ENCODE measurements at regions not wholly inside any gene's neighbourhood (a gene's known extent, or its start where the extent isn't known, plus 50 kb on each side); places are given as distances from the start of the nearest gene placed in this dataset.

GRCh38 chr7:106592282-106593027, 68.5 kb downstream of the CCDC71L start:
- Mint-ChIP-seq H3K4me1 (no peaks in the 10 kb centered on the region), H3K27ac (no peak overlapping the region), H3K4me3 (no peak overlapping the region), H3K27me3 (peaks cover 11% of the 10 kb centered on the region), H3K9me3 (ENCODE audit: insufficient read depth) (no peaks in the 10 kb centered on the region)
- Histone ChIP-seq H3K27me3 (replicated peaks in 1 of 4; ENCODE audit: control extremely low read depth in 1 of 4, control insufficient read depth in 3 of 4, insufficient read depth in 4 of 4, low read length in 3 of 4) (no peaks in the 10 kb centered on the region), H3K9me3 (ENCODE audit: control extremely low read depth in 1 of 3, control insufficient read depth in 2 of 3, insufficient read depth in 1 of 3, low read length in 2 of 3) (no peaks in the 10 kb centered on the region), H4K20me1 (ENCODE audit: control insufficient read depth, insufficient read depth, low read length, poor library complexity, severe bottlenecking) (no peaks in the 10 kb centered on the region), H3K79me2 (ENCODE audit: control insufficient read depth, insufficient read depth, low read length) (no peaks in the 10 kb centered on the region), H3K36me3 (replicated peaks in 1 of 2; ENCODE audit: control extremely low read depth in 1 of 2, control insufficient read depth in 1 of 2, extremely low read depth in 1 of 2, insufficient read depth in 2 of 2, low read length in 1 of 2) (no peaks in the 10 kb centered on the region), H2AFZ (ENCODE audit: insufficient read depth, low read depth, low read length, poor library complexity, severe bottlenecking) (no peak overlapping the region), H3K4me3 (ENCODE audit: control extremely low read depth in 1 of 5, extremely low read depth in 1 of 5, insufficient read depth in 1 of 5, low read depth in 2 of 5, low read length in 4 of 5) (no peak overlapping the region), H3K27ac (ENCODE audit: low read length in 2 of 2) (no peak overlapping the region), H3K4me1 (ENCODE audit: control insufficient read depth in 2 of 2, insufficient read depth in 2 of 2, low read length in 2 of 2) (no peaks in the 10 kb centered on the region), H3K9ac (ENCODE audit: low read length) (no peak overlapping the region), H3K4me2 (replicated peaks; ENCODE audit: low read depth, low read length, poor library complexity, severe bottlenecking) (no peak overlapping the region)
- 80% methylated on average over 1 of the region's 1 CpG for WGBS (ENCODE audit: insufficient coverage)
- ChIA-PET POLR2A (no interaction called here), CTCF (no interaction called here)
- no peak for DNase-seq
- no peak for TF ChIP-seq CTCF (IDR thresholded peaks at IDR 0.05)
- no peak for ATAC-seq (ENCODE audit: low read depth)
- intact Hi-C loops (cut with micrococcal nuclease) = no loop called here

- no peak overlapping the region for H3K9ac ChIP-seq (ENCODE audit: low read length)
- H2AFZ ChIP-seq (ENCODE audit: insufficient read depth, low read depth, low read length, poor library complexity, severe bottlenecking) = no peak overlapping the region
- H3K79me2 ChIP-seq (ENCODE audit: control insufficient read depth, insufficient read depth, low read length) = no peaks in the 10 kb centered on the region
- H3K27me3 ChIP-seq (replicated peaks in 1 of 4; ENCODE audit: control extremely low read depth in 1 of 4, control insufficient read depth in 3 of 4, insufficient read depth in 4 of 4, low read length in 3 of 4) = no peaks in the 10 kb centered on the region
- Mint-ChIP-seq H3K27me3 (peaks cover 11% of the 10 kb centered on the region), H3K4me3 (no peak overlapping the region), H3K4me1 (no peaks in the 10 kb centered on the region), H3K27ac (no peak overlapping the region), H3K9me3 (ENCODE audit: insufficient read depth) (no peaks in the 10 kb centered on the region)
- TF ChIP-seq CTCF (IDR thresholded peaks at IDR 0.05) = no peak
- no peak for TF ChIP-seq EZH2 (IDR thresholded peaks at IDR 0.05; ENCODE audit: borderline replicate concordance, insufficient read depth, low read depth, low read length, poor library complexity, severe bottlenecking)
- H3K4me1 ChIP-seq (ENCODE audit: control insufficient read depth in 2 of 2, insufficient read depth in 2 of 2, low read length in 2 of 2) = no peaks in the 10 kb centered on the region
- ChIA-PET CTCF (interaction anchor here (0.6 kb wide), 1 partner anchor 257 kb away, joined by 3 read pairs; no protein-coding TSS in a partner anchor), POLR2A (no interaction called here)
- no peak overlapping the region for H3K4me2 ChIP-seq (replicated peaks; ENCODE audit: low read depth, low read length, poor library complexity, severe bottlenecking)
- H3K4me3 ChIP-seq (ENCODE audit: control extremely low read depth in 1 of 5, extremely low read depth in 1 of 5, insufficient read depth in 1 of 5, low read depth in 2 of 5, low read length in 4 of 5) = no peak overlapping the region
- DNase-seq = no peak
- 98% methylated on average over 4 of the region's 4 CpGs for WGBS (ENCODE audit: insufficient coverage)
- no peaks in the 10 kb centered on the region for H3K36me3 ChIP-seq (replicated peaks in 1 of 2; ENCODE audit: control extremely low read depth in 1 of 2, control insufficient read depth in 1 of 2, extremely low read depth in 1 of 2, insufficient read depth in 2 of 2, low read length in 1 of 2)
- H3K9me3 ChIP-seq (ENCODE audit: control extremely low read depth in 1 of 3, control insufficient read depth in 2 of 3, insufficient read depth in 1 of 3, low read length in 2 of 3) = no peaks in the 10 kb centered on the region
- H4K20me1 ChIP-seq (ENCODE audit: control insufficient read depth, insufficient read depth, low read length, poor library complexity, severe bottlenecking) = no peaks in the 10 kb centered on the region
- H3K27ac ChIP-seq (ENCODE audit: low read length in 2 of 2) = no peak overlapping the region
- no peak for ATAC-seq (ENCODE audit: low read depth)
- intact Hi-C loops (cut with micrococcal nuclease) = no loop called here
Measured at GRCh38 chr7:106591146-106591545, 69.8 kb downstream of the CCDC71L start.
